ENCODE measurements at regions not wholly inside any gene's neighbourhood (a gene's known extent, or its start where the extent isn't known, plus 50 kb on each side); places are given as distances from the start of the nearest gene placed in this dataset.

GRCh38 chr2:172204762-172205161 is 102.1 kb upstream of the DLX2 start:
- DNase-seq: no peak

DNA sequence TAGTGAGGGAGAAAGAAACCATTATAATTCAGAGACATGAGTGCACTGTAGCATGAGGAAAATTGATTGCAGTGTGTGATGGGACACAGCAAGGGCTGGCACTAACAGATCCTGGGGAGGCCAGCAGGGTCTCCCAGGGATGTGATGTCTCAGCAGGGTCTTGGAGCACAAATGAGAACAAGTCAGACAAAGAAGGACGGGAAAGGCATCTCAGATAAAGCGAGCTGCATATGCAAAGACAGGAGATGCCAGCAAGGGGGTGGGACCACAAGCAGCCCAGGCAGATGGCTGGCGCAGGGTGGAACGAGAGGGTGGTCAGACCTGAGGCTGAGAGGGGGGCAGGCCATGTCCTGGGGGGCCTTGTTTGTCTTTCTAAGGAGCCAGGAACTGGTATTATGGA is 102.6 kb upstream of the DLX2 start:
- no peak for DNase-seq

GRCh38 chr2:172207911-172208310 is 105.2 kb upstream of the DLX2 start:
- no peak for DNase-seq

DNA sequence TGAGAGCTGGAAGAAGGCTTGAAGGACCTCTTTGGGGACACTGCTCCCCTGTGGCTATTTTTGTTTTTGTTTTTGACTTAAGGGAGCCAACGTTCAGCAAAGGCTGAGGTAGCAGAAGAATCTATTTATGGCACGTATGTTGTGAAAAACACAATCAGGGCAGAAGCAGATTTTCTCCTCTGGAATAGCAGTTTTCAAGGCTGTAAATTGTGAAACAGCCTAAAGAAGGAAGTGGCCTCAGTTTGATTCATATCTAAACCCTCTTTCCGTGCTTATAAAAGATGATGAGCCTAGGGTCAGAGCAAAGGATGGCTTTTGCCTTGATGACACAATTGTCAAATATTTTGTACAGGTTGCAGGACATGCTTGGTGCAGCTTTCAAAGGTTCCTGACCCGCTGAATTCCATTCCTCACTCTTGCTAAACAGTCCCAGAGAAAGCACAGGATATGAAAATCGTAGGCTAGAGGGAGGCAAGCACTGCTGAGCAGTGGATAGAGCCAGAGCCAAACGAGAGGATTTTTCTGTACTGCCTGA is 106.2 kb upstream of the DLX2 start:
- peak in 1 of 2 experiments; percentile 31 for DNase-seq

DNA sequence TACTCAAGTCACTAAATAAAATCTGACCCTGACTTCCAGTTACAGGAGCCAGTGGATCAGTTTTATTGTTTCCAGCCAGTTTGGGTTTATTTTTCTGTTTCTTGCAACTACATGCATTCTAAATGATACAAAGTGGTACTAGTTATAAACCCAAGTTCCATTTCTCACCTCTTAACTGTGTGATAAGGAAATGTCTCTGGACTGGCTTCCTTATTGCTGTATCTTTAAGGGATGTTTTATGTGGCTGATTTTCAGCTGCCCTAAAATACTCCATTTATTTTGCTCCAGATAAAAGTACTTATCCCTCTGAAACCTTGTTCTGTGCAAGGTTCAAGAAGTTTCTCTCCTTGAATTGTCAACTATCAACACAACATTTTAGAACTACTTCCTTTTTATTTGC is 107.9 kb upstream of the DLX2 start:
- DNase-seq: no peak

DNA sequence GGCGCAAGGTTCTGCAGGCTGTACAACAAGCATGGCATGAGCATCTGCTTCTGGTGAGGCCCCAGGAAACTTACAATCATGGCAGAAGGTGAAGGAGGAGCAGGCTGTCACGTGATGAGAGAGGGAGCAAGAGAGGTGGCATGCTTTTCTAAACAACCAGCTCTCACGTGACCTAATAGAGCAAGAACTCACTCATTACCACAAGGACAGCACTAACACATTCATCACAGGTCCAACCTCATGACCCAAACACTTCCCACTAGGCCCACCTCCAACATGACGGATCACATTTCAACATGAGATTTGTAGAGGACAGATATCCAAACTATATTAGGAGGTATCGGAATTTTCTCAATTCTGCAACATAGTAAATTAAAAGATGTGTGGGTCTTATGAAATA is 108.8 kb upstream of the DLX2 start:
- DNase-seq: no peak

DNA sequence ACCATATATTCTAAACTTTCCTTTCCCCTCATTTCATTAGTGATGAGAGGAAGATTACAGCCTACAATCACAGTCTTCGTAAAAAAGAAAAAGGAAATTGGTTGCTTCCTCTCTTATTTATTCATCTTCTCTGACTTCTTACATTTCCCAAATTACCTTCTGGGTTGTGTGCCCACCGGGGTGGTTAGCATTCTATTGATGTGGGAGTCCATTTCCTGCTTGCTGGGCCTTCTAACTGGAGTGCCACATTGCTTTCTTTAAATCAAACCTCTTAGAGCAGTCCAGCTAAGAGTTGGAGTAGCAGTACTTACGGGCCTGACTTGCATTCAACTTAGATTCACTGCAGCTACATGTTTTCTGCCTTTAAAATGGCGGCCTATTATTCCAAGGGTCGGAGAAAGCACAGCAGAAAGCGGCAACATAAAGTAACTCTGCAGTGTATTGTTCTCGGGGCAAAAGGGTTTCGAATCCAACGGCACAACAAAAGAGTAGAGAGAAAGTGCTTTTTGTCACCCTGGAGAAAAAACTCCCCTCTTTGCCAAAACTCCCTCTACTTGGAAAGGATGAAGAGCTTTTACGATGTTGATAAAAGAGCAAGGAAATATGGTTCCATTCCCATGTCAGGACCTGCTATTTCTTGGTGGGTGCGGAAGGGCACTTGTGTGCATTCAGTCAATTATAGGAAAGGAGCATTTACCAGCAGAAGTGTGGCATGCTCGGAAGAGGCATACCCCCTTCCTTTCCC is 110.6 kb upstream of the DLX2 start:
- no peak for DNase-seq

GRCh38 chr2:172214252-172214651 is 111.6 kb upstream of the DLX2 start:
- DNase-seq: no peak

- DNase-seq: no peak
Measured at GRCh38 chr2:172215172-172215935, 112.7 kb upstream of the DLX2 start.

GRCh38 chr2:172215936-172216335 is 113.2 kb upstream of the DLX2 start:
- no peak for DNase-seq

- DNase-seq: no peak
Measured at GRCh38 chr2:172216477-172216876, 113.8 kb upstream of the DLX2 start.

DNA sequence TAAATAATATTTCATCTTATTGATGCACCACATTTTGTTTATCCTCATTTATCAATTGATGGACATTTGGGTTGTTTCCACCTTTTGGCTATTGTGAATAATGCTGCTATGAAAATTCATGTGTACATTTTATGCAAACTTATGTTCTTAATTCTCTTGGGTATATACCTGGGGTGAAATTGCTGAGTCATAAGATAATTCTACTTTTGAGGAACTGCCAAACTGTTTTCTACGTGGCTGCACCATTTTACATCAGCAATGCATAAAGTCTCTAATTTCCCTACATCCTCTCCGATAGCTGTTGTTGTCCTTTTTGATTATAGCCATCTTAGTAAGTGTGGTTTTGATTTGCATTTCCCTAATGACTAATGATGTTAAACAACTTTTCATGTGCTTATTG is 116.5 kb upstream of the DLX2 start:
- no peak for DNase-seq

DNA sequence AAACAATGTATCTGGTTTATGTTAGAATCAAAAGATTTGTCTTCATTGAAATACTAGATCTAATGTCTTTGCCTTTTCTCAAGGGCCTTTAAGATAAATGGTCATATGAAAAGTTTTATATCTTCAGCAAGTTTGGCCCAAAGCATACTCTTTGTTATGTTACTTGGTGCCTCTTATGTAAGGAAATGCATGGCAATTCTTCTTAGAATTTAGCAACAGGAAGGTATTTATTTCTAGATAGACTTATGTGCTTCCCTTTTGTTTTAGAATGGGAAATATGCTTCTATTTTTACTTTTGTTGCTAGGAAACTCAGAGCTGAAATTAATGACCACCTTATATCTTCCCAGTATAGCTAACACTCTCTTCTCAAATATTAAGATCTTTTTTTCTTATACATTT is 117.4 kb upstream of the DLX2 start:
- no peak for DNase-seq

- no peak for DNase-seq
Measured at GRCh38 chr2:172223601-172224054, 120.9 kb upstream of the DLX2 start.

DNA sequence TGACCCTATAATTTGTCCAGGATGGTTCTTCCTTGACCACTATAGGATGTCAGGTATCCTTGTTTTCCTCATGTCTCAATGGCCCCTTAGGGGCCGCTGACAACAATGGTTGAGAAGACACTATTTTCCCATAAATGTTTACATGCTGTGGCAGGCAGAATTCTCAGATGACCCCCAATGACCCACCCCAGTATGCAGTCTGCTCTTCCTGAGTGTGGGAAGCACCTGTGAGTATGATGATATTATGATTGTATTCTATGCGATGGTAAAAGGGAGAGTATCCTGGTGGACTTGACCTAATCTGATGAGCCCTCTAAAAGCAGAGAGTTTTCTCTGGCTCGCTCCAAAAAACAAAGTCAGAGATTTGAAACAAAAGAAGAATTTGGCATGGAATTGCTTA is 123.1 kb upstream of the DLX2 start:
- DNase-seq: no peak

DNA sequence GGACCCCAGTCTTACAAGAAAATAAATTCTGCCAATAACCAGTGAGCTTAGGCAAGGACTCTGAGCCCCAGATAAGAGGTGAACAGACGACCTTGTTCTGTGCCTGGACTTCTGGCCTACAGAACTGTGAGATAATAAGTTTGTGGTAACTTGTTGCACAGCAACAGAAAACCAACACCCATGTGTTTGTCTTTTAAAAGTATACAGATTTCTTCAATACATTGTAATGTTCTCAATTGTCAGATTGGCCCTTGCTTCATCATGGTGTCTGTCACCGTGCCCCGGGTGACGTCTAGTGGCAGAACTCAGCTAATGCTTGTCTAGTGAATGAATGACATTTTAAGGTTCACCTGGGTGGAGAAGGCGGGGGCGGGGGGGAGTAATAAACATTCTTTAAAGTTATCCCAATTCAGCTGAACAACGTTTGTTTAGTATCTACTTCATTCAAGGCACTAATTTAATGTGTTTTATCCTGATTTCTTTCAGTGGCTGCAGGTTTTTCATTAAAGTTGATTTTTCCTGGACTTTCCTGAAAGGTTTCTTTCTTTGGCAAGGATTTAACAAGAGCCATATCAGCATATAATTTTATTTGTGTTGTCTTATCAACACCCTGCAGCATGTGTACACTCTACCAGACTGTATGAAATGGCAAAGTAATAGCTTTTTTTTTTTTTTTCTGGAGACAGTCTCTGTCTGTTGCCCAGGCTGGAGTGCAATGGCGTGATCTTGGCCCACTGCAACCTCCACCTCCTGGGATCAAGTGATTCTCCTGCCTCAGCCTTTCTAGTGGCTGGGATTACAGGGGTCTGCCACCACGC is 123.8 kb upstream of the DLX2 start:
- no peak for DNase-seq

GRCh38 chr2:172227719-172228118 is 125.0 kb upstream of the DLX2 start:
- DNase-seq: no peak

GRCh38 chr2:172228177-172228808 is 125.6 kb upstream of the DLX2 start:
- DNase-seq: no peak

DNA sequence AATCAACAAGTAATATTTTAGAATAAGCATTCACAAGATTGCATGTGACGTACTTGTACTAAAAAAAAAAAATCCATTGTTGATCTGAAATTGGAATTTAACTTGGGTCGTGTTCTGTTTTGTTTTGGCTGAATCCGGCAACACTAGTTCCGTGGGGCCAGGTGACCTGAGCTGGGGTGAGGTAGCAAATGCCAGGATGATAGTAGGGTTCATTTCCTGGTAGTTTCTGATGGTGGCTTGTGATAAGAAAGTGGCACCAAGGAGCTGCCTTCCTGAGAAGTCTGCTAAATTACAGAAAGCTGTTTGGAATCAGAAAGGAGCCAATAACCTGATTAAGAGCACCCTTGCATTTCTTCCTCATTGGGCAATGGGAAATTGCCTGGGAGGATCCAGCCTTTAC is 126.4 kb upstream of the DLX2 start:
- DNase-seq: no peak

- DNase-seq: no peak
Measured at GRCh38 chr2:172230332-172230888, 127.7 kb upstream of the DLX2 start.

- DNase-seq: no peak
Measured at GRCh38 chr2:172230889-172231401, 128.2 kb upstream of the DLX2 start.

DNA sequence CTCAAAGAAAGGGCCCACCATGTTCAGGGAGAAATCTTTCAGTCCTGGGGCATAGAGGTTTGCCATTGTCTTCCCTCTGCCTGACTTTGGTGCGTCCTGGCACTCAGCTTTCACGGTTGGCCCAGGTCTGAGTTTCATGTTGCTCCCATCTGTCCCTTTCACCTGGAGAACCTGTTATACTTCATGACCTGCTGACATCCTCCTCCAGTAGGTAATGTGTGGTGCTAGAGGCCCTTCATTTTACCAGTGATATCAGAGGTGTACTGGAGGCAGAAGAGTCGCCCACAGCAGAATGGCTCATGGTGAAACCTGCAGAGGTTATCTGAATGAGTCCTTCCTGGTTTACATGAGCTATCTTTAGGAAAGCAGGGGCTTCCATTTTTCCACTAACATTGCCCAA is 128.8 kb upstream of the DLX2 start:
- DNase-seq: no peak
